IMR-90 (cell line): ENCODE measurements at regions not wholly inside any gene's neighbourhood (a gene's known extent, or its start where the extent isn't known, plus 50 kb on each side); places are given as distances from the start of the nearest gene placed in this dataset.

Experiments used
- CTCF ChIP-seq: conservative IDR thresholded peaks from 2 replicates; pipeline ENCODE4 v1.5.1; 2012; ENCODE audit warnings: mild to moderate bottlenecking, low read depth, low read length, improper control_type of control experiment
- FOS ChIP-seq: fragments of 150-350 bp; IDR thresholded peaks from 2 replicates; pipeline ENCODE4 v1.6.1; 2016; ENCODE audit warnings: low read depth, low read length
- MXI1 ChIP-seq: IDR thresholded peaks from 2 replicates; pipeline ENCODE4 v1.6.1; 2012; ENCODE audit warnings: low read depth, mild to moderate bottlenecking, low read length, moderate library complexity, borderline replicate concordance
- NFE2L2 ChIP-seq: fragments of 150-350 bp; IDR thresholded peaks from 2 replicates; pipeline ENCODE4 v1.6.1; 2016; ENCODE audit warnings: low read depth, mild to moderate bottlenecking, low read length
- POLR2A ChIP-seq: IDR thresholded peaks from 2 replicates; pipeline ENCODE4 v1.6.1; 2012; ENCODE audit warnings: mild to moderate bottlenecking, low read depth, low read length
- RAD21 ChIP-seq: IDR thresholded peaks from 2 replicates; pipeline ENCODE4 v1.6.1; 2012; ENCODE audit warnings: low read length, improper control_type of control experiment
- RCOR1 ChIP-seq: IDR thresholded peaks from 2 replicates; pipeline ENCODE4 v1.6.1; 2012; ENCODE audit warnings: mild to moderate bottlenecking, low read length, improper control_type of control experiment; ENCODE audit not compliant: insufficient replicate concordance
- RFX5 ChIP-seq: IDR thresholded peaks from 2 replicates; pipeline ENCODE4 v1.8.0; 2012; ENCODE audit warnings: low read depth, mild to moderate bottlenecking, low read length, moderate library complexity
- SMC3 ChIP-seq: fragments of 150-350 bp; IDR thresholded peaks from 2 replicates; pipeline ENCODE4 v1.6.1; 2016; ENCODE audit warnings: low read depth, mild to moderate bottlenecking, antibody characterized with exemption, low read length, moderate library complexity
- TF ChIP-seq, protein P1 (sequence below): fragments of 150-350 bp; IDR thresholded peaks from 2 replicates; pipeline ENCODE4 v1.6.1; 2017; ENCODE audit warnings: mild to moderate bottlenecking, antibody characterized with exemption, low read length, low read depth

DNA sequence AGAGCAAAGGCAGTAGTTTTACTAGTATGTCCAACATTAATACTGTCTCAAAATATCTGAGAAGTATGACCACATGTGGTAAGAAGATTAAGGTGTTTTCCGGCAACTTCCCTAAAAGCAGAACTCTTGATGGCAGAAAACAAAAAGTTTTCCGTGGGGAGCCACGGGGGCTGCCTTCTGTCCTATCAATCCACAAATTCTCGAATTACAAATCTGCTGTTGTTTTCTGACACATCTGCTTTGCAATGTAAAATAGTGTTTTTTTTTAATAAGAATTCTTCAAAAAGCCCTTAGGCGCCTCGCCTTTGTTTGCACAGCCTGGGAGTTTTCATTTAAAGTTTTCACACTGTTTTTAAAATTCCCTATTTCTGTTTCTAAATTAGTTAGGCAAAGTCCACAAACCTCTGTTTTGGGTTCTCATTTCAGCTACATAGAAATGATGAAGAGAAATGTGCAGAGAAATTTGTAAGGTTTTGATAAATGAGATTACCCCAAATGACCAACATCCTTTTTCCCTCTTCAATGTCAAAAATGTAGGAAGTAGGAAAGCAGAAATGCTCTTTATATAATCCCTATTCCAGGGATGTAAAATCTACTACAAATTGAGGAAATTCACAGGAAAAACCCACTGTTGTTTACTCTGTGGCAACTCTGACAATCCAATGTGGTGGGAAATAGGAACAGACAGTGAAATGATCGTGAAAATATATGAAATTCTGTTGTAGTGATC is 385.8 kb downstream of the ZEB2 start:
- no peak for TF ChIP-seq SMC3
- TF ChIP-seq CTCF: no peak
- no peak for TF ChIP-seq RAD21
- TF ChIP-seq POLR2A: no peak
- no peak for TF ChIP-seq RFX5
- no peak for TF ChIP-seq NFE2L2
- TF ChIP-seq MXI1: no peak
- TF ChIP-seq, protein P1, sequence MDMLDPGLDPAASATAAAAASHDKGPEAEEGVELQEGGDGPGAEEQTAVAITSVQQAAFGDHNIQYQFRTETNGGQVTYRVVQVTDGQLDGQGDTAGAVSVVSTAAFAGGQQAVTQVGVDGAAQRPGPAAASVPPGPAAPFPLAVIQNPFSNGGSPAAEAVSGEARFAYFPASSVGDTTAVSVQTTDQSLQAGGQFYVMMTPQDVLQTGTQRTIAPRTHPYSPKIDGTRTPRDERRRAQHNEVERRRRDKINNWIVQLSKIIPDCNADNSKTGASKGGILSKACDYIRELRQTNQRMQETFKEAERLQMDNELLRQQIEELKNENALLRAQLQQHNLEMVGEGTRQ: no peak
- TF ChIP-seq RCOR1: no peak
- TF ChIP-seq FOS: no peak
